DMS79 treated with DMSO at 0.1 percent for 48 hours (cell line): ENCODE measurements at regions not wholly inside any gene's neighbourhood (a gene's known extent, or its start where the extent isn't known, plus 50 kb on each side); places are given as distances from the start of the nearest gene placed in this dataset.
"Not testable (repeated sequence)": the region's sequence is repeated elsewhere in the genome, so short reads cannot be mapped to it uniquely, and the experiment has no call there.

Experiments used
- DNase-seq: peaks from one replicate; lab custom pipeline; 2025; lab: John Stamatoyannopoulos, UW

DNA sequence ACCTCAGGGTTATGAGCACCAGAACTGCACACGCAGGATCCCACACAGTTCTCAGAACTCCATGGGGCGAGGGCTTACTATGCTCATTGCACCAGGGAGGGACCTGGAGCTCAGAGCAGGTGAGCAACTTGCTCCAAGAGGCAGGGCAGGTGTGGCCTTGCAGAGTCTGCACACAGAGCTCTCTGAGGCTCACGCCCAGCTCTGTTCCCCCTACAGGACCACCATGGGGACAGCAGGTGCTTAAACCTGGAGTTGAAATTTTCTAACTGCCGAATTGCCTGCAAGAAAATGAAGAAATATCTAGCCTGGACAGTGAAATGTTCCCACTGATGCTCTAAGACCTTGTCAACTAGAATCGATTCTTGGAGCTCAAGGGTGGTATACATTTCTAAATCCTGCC is 49.9 kb upstream of the MSMB start:
- DNase-seq, result not testable (repeated sequence)

DNA sequence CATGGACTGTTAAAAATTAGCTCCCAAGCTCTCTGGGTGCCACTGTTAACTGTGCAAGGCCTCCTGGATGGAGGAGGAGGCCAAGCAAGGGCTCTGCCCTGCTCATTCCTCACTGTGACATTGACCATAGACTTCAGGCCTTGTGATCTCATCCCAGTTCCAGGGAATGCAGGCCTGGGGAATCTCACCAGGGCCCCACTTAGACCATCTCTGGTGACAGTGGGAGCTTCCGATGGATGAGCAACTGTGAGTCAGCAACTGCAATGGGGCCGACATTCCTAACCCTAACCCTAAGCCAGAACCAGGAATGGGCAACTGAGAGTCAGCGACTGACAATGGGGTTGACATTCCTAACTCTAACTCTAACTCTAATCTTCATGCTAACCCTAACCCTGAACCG is 50.4 kb upstream of the MSMB start:
- no peak for DNase-seq

DNA sequence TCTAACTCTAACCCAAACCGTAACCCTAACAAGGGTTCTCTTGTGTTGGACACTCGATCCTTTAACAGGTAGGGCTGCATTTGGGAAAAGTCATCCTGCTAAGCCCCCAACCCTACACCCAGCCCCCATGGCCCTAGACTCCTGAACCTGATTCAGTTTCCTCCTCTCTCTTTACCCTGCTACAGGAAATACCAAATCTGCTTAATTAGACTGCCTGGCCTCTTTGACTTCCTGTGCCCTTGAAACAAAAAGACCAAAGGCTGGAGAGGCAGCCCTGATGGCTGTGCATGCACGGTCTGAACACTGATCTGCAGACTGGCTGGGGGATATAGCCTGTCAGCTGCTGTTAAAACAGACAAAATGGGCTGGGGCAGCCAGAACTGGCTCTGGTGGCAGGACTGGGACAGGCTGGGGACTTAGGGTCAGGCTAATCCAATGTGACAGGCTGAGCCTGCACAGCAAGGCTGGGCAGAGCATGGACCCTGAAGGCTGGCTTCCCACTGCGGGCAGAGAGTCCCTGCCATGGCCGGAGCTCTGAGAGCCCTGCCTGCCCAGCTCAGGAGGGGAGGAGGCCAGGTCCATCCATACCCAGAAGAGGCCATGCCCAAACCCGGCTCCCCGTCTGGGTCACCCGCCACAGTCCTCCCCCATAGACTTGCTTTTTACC is 51.0 kb upstream of the MSMB start:
- DNase-seq, result no peak

DNA sequence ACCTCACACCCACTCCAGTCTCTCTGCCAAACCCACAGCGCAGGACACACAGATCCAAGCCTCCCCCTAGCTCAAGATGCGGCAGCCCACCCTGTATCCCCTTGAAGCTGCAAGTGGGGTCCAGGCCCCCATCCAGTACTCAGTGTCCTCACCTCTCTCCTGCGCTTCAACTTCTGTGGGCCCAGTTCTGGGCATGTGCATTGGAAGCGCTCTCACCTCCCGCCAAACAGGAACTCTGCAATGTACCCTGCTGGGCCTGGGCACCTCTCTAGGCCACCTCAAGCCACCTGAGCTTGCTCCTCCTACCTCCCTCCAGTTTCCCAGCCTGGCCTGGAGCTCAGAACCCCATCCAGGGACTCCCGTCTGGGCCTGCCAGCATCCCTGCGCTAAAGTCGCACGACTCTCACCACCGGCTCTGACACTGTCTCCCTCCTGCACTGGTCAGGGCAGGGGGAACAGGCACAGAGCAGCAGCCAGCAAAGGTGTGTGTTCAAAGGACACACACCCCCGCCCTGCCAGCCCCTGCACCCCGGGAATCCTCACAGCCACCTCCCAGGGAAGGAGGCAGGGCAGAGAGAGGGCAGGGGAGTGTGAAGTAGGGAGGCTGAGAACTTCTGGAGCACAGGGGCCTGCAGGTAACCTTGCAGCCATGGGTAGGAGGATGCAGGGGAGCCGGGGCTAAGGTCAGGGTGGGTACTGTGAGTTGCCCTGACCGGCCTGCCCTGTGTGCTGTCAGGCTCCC is 51.7 kb upstream of the MSMB start:
- DNase-seq, result no peak

DNA sequence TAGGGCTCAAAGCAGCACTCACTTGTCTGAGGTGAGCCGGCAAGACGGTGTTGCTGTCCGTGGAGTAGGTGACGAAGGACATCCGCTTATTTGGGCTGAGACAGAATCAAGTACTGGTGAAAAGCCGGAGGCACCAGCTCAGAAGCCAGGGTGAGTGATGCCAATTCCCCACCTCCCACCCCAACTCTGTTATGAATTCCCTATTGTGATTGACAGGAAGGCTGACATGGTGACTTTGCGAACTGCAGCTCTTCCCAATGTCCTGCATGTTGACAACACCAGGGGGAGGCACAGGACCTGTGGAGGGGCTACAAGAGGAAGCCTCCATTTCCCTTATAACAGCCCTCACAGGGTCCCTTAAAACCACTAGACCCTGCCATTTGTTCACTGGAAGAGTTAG is 52.3 kb upstream of the MSMB start:
- DNase-seq, result no peak

DNA sequence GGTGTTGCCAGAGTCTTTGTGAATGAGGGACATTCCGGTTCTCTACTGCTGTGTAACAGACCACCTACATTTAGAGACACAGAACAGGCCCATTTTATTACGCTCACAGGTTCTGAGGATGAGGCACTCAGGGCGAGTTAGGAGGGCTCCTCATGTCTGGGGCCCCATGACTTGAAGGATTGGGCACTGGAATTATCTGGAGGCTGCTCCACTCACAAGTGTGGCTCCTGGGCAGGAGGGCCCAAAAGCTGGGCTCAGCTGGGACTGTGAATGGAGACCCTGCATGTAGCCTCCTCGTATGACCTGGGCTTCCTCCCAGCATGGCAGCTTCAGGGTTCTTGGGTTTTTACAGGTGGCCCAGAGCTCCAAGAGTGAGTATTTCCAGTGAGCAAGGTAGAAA is 52.9 kb upstream of the MSMB start:
- not testable (repeated sequence) for DNase-seq

DNA sequence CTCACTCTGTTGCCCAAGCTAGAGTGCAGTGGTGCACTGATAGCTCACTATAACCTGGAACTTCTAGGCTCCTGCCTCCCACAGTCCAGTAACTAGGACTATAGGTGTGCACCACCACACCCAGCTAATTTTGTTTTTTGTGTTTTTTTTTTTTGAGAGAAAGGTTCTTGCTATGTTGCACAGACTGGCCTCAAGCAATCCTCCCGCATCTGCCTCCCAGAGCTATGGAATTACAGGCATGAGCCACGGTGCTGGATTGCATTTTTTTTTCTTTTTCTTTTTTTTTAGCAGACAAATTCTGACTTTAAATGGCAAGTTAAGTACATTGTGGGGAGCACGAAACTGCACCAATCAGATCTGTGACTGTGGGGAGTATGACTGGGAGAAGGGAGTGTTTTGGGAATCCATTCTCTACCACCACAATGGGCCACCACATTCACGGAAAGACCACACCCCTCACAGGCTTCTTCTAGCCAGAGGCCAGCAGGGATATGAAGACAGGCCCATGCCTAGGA is 58.1 kb upstream of the MSMB start:
- no peak for DNase-seq

DNA sequence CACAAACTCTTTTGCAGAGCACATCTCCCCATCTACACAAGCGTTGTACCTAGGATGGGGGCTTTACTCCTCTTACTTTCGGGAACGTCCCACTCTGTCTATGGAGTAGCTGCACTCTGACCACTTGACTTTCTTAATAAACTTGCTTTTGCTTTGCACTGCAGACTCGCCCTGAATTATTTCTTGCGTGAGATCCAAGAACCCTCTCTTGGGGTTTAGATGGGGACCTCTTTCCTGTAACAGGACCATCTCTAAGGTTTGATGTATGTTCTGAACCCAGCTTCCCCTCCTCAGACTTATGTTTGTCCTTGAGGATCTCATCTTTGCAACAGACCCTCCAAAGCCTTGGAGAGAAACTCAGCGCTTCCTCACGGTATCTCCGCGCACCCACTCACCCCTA is 59.3 kb upstream of the MSMB start:
- not testable (repeated sequence) for DNase-seq

DNA sequence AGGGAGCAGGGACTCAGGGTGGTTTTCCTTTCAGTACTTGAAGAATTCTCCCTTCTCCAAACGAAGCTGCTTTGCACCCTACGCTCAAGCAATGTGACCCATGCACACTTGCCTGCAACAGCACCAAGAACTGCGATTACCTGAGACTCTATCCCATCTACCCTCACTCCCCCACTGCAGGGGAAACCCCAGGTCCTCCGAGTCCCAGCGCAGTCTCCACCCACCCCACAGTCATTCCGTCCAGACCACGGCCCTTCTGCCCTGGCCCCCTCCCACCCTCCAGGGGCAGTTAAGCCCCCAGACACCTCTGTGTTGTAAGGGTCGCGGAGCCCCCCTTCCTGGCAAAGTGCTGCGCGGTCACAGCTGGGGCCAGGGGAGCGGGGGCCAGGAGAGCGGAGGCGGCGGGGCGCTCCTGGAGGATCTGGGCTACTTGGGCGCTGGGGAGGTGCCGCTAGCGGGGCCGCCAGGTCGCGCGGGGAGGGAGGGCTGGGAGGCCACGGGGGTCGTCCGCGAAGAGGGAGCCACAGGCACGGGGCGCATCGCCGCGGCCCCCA is 59.9 kb upstream of the MSMB start:
- not testable (repeated sequence) for DNase-seq

DNA sequence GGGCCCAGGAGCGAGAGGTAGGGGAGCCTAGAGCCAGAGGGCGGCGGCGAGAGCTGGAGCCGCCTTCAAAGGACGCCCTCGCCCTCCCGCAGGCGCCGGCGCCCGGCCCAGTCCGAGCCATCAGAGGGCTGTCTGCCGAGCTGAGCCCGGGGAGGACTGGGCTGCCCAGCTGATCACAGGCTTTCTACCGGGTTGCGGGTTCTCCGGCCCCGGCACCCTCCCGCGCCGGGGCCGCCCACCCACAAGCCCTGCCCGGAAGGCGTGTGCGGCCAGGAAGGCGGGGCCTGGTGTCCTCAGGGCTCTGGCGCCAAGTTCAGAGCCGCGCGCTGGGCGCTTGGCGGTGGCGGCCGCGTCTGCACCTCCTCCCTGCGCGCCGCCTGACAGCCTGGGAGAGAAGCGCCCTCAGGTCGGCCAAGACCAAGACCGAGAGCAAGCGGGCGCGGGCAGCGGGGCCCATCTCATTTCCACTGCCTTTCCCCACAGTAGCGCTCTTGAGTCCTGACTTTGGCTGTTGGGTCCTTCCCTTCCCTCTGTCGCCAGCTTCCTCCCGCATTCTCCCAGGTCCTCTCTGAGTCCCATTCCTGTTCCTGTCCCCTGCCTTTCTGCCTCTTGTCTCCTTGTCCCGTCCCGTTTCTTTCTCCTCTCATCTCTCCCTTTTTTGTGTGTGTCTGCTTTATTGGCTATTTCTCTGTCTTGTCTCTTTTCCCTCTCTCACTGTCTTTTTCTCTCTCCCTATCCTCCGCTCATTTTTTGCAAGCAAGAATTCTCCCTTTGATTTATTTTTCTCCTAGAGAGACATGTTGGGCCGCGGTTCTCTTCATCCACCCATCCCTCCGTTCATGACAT is 60.6 kb upstream of the MSMB start:
- DNase-seq, result peak; percentile 9

DNA sequence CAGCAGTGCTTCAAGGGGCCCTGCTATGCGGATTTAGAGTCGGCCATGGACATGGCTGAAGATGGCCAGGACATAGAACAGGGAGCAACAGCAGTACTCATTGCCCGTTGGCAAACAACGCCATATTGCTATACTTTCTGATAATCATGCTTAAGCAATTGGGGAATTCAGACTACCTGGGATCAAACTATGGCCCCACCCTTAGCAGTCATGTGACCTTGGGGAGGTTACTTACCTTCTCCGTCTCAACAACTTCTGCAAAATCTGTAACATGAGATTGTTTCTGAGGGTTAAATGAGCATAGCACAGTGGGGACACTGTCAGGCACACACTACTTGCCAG is 62.1 kb upstream of the MSMB start:
- DNase-seq, result not testable (repeated sequence)

DNA sequence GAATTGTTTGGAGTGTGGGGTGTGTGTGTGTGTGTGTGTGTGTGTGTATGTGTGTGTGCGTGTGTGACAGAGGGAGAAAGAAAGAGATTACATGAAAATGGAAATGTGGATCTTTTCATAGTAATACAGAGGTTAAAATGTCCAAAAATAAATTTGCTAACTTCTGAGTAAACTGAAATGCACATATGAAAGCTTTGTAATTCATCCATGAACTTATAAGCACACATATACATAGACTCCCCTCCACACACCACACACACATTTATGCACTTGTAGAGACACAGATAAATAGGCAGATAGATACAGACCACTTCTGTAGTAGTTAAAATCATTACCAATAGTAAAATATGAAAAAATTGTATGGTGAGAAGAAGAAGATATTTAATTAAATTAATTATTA is 108.2 kb upstream of the MSMB start:
- DNase-seq, result not testable (repeated sequence)

DNA sequence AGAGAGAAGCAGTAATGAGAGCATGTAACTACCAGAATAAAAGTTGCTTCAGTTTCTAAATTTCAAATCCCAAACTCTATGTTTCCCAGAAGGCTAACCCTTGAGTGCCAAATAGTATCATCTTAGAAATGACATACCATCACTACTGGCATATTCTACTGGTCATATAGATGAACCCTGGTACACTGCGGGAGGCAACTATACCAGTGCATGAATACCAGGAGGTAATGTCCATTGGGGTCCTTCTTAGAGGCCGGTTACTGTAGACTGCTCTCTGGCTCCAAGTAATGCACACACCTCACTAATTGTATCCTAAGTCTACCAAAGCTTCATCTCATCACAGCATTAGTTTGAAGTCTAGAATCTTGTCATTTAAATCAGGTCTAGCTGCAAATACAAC is 108.6 kb upstream of the MSMB start:
- DNase-seq, result not testable (repeated sequence)

DNA sequence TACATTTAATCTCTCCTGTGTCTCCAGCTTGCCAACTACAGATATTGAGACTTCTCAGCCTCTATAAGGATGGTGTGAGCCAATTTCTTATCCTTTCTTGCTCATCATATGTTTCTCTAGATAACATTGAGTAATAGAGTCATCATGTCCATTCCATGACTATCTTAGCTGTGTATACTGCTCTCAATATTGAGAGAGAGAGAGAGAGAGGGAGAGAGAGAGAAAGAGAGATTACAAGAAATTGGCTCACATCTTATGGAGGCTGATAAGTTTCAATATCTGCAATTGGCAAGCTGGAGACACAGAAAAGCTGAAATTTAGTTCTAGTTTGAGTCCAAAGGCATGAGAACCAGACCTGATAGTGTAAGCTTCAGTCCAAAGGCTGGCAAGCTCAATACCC is 110.8 kb upstream of the MSMB start:
- not testable (repeated sequence) for DNase-seq

DNA sequence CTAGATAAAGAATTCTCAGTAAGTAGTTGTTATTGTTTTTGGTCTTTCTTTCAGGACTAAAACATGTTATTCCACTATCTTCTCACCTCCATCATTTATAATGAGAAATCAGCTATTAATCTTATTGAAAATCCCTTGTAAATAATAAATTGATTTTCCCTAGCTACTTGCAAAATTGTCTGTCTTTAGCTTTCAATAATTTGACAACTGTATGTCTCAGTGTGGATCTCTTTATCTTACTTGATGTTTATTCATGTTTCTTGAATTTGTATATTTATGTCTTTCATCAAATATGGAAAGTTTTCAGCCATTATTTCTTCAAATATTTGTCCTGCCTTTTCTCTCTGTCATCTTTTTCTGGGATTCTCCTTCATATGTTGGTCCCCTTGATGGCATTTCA is 117.1 kb upstream of the ANTXRL start:
- no peak for DNase-seq

DNA sequence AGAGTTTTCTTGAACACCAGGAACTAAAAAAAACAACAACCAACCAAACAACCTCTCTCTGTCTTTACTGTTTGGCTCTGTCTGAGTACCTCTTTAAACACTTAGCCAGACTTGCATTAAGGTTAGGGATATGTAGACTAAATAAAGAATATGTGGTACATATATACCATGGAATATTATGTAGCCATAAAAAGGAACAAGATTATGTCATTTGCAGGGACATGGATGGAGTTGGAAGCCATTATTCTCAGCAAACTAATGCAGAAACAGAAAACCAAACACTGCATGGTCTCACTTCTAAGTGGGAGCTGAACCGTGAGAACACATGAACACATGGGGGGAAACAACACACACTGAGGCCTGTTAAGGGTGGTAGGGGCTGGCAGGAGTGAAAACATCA is 116.0 kb upstream of the ANTXRL start:
- no peak for DNase-seq

DNA sequence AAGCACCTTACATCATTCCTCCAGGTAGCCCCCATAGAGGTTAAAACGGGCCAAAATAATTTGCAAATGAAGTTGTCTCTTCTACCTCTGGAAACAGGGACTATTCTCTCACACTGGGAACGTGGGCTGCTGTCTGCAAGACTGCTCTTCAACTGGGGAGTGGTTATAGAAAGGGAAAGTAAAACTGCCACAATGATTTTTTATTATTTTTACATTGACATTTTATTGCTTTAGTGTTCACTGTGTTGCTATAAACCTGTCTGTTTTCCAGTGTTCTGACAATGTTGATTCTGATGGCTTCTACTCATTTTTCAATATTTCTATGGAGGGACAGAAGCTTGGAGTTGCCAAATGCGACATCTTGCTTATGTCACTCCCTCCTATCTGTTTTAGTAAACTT is 115.1 kb upstream of the ANTXRL start:
- DNase-seq, result no peak

DNA sequence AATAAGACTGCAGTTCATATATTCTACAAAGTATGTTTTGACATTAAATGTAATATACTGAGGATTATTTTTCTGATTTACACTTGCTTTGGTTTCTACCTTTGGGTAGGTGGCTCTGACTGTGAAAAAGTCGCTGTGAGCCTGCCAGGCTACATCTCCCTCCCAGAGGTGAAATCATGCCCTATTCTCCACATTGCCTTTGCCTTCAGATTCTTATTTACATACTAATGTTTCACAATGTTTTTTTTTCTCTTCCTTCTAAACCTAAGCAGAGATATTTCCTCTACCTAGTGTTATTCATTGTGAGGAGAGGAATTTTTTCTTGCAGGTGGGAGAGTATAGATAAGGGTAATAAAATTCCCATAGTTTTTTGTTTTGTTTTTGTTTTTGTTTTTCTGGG is 111.5 kb upstream of the ANTXRL start:
- no peak for DNase-seq

DNA sequence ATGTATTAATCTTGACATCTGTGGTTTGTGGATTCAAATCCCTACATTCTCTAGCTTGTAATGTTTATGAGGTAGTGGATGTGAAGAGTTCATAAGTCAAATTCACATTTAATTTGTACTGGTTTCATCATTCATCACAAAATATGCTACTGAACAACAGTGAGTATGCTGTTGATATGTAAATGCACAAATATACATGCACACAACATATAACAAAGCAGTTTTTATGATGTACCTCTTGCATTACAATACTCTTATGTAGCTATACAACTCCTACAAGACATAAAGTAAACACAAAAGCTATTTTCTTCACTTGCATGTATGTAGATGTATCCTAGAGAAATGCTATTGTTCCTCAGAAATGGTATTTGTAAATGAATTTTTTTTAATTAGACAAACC is 111.0 kb upstream of the ANTXRL start:
- DNase-seq, result no peak

DNA sequence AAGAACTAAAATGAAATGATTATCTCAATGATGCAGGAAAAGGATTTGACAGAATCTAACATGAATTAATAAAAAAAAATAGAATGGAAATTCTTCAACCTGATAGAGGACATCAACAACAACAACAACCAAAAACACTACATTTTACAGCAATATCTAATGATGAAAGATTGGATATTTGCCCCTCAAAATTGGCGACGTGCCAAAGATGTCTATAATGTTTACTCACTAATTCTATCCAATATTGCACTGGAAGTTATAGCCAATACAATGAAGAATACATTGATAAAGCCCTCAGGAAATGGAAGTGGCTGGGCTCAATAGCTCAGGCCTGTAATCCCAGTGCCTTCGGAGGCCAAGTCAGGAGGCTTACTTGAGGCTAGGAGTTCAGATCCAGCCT is 99.4 kb upstream of the ANTXRL start:
- DNase-seq, result not testable (repeated sequence)

DNA sequence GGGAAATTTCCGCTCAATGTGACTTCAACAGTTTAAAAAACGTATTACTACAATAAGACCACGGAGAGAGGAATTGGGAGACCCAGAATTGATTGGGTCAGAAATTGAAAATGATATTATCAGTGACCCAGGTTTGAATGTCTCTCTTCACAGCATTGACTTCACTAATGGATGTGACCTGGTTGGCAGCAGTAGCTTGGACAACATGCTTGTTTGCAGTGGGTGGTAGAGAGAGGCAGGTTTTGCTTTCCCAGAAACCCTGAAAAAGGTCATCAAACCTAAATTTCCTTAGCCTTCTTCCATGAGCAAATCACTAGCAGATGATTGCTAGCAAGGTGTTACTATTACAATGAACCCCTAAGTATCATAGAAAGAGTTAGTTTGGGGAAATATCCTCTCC is 89.7 kb upstream of the ANTXRL start:
- no peak for DNase-seq

DNA sequence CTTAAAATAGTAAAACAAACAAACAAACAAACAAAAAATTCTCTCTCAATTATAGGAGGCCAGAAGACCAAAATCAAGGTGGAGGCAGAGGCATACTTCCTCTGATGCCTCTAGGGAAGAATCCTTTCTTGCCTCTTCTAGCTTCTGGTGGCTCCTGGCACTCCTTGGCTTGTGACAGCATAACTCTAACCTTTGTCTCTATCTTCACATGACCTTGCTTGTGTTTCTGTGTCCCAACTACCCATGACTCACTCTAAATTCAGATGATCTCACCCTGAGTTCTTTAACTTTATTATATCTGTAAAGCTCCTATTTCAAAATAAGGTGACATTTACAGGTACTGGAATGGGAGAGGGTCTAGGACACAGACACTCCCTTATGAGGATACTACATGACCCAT is 88.3 kb upstream of the ANTXRL start:
- no peak for DNase-seq

DNA sequence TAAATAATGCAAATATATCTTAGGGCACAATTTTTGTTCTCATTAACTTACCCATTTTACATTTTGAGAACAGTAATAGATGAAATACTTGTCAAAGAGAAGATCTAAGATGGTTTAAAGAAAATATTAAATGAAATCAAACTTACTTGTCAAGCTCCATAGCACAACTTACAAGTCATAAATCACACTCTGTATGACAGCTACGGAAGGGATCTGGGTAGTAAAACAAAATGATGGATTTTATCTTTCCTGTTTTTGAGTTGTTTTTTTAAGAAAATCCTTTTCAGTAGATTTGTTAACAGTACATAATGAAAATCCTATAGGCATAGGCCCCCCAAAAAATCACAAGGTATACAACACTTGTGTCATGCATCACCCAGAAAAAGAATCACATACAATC is 84.4 kb upstream of the ANTXRL start:
- not testable (repeated sequence) for DNase-seq
